ENCODE measurements at regions not wholly inside any gene's neighbourhood (a gene's known extent, or its start where the extent isn't known, plus 50 kb on each side); places are given as distances from the start of the nearest gene placed in this dataset.

DNA sequence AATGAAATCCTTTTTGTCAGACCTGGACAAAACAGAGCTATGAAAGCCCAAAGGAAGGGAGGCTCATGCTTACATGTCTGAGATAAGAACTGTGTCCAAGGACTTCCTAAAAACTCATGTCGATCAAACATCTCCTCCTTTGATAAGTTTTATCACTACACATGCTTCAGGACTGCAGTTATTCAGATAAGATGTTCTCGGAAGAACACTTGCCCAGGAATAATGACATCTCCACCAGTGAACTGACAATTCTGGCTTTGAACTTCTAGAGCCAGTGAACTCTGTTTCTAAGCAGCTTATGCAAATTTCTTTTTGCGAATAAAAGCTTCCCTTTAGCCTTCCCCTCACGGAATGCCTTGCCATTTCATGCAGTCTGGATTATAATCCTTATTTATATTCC lies 561.6 kb downstream of the TBC1D4 start:
- TF ChIP-seq CHD2 (IDR thresholded peaks at IDR 0.05; ENCODE audit: low read length) (no peak), POLR2A (IDR thresholded peaks at IDR 0.05; ENCODE audit: control extremely low read depth in 1 of 2, low read depth in 2 of 2, low read length in 2 of 2) (no peak), RFX5 (IDR thresholded peaks at IDR 0.05; ENCODE audit: borderline replicate concordance, low read depth, low read length) (no peak), CEBPB (IDR thresholded peaks at IDR 0.05; ENCODE audit: low read depth, low read length) (no peak), SP1 (IDR thresholded peaks at IDR 0.05; ENCODE audit: low read depth, low read length) (no peak)
